ENCODE measurements at regions not wholly inside any gene's neighbourhood (a gene's known extent, or its start where the extent isn't known, plus 50 kb on each side); places are given as distances from the start of the nearest gene placed in this dataset.

GRCh38 chr10:44292390-44293002, 92.4 kb downstream of the CXCL12 start:
- BruUV-seq (replicated peaks), result no TSS peak
- no peaks in the 10 kb centered on the region for H3K36me3 Mint-ChIP-seq (ENCODE audit: insufficient read depth, unreplicated experiment)
- H3K27me3 Mint-ChIP-seq (ENCODE audit: unreplicated experiment), result no peaks in the 10 kb centered on the region
- peaks cover under 1% of the 10 kb centered on the region for H3K9me3 Mint-ChIP-seq (ENCODE audit: low read depth, unreplicated experiment)
- CTCF ChIA-PET, result no interaction called here
- H3K4me1 Mint-ChIP-seq (ENCODE audit: low read depth, unreplicated experiment), result no peaks in the 10 kb centered on the region
- DNase-seq, result no peak
- H3K4me3 Mint-ChIP-seq (ENCODE audit: low read depth, unreplicated experiment), result no peak overlapping the region
- intact Hi-C loops (cut with micrococcal nuclease; ENCODE audit: unreplicated experiment), result no loop called here
- H3K27ac Mint-ChIP-seq (ENCODE audit: unreplicated experiment), result no peak overlapping the region
- no peak for TF ChIP-seq CTCF (IDR thresholded peaks at IDR 0.05; ENCODE audit: unreplicated experiment)

GRCh38 chr10:44291091-44291490, 93.8 kb downstream of the CXCL12 start:
- TF ChIP-seq CTCF (IDR thresholded peaks at IDR 0.05; ENCODE audit: unreplicated experiment), result no peak
- DNase-seq, result no peak
- no TSS peak for BruUV-seq (replicated peaks)
- CTCF ChIA-PET, result no interaction called here
- intact Hi-C loops (cut with micrococcal nuclease; ENCODE audit: unreplicated experiment), result no loop called here
- Mint-ChIP-seq H3K4me1 (ENCODE audit: low read depth, unreplicated experiment) (no peaks in the 10 kb centered on the region), H3K36me3 (ENCODE audit: insufficient read depth, unreplicated experiment) (no peaks in the 10 kb centered on the region), H3K9me3 (ENCODE audit: low read depth, unreplicated experiment) (no peaks in the 10 kb centered on the region), H3K27ac (ENCODE audit: unreplicated experiment) (no peak overlapping the region), H3K4me3 (ENCODE audit: low read depth, unreplicated experiment) (no peak overlapping the region), H3K27me3 (ENCODE audit: unreplicated experiment) (no peaks in the 10 kb centered on the region)

- no peak for DNase-seq
- intact Hi-C loops (cut with micrococcal nuclease; ENCODE audit: unreplicated experiment), result no loop called here
- no peak for TF ChIP-seq CTCF (IDR thresholded peaks at IDR 0.05; ENCODE audit: unreplicated experiment)
Measured at GRCh38 chr10:44289125-44289524, 95.8 kb downstream of the CXCL12 start.

GRCh38 chr10:44287408-44287807, 97.5 kb downstream of the CXCL12 start:
- Mint-ChIP-seq H3K36me3 (ENCODE audit: insufficient read depth, unreplicated experiment) (no peaks in the 10 kb centered on the region), H3K9me3 (ENCODE audit: low read depth, unreplicated experiment) (no peaks in the 10 kb centered on the region), H3K27ac (ENCODE audit: unreplicated experiment) (no peak overlapping the region), H3K4me1 (ENCODE audit: low read depth, unreplicated experiment) (no peaks in the 10 kb centered on the region), H3K4me3 (ENCODE audit: low read depth, unreplicated experiment) (no peak overlapping the region), H3K27me3 (ENCODE audit: unreplicated experiment) (no peaks in the 10 kb centered on the region)
- DNase-seq, result no peak
- no peak for TF ChIP-seq CTCF (IDR thresholded peaks at IDR 0.05; ENCODE audit: unreplicated experiment)
- CTCF ChIA-PET, result no interaction called here
- intact Hi-C loops (cut with micrococcal nuclease; ENCODE audit: unreplicated experiment), result no loop called here
- BruUV-seq (replicated peaks), result no TSS peak

More at GRCh38 chr10:44289125-44289524, 95.8 kb downstream of the CXCL12 start:
- H3K4me1 Mint-ChIP-seq (ENCODE audit: low read depth, unreplicated experiment), result no peaks in the 10 kb centered on the region
- H3K4me3 Mint-ChIP-seq (ENCODE audit: low read depth, unreplicated experiment), result no peak overlapping the region
- no peak overlapping the region for H3K27ac Mint-ChIP-seq (ENCODE audit: unreplicated experiment)
- H3K36me3 Mint-ChIP-seq (ENCODE audit: insufficient read depth, unreplicated experiment), result no peaks in the 10 kb centered on the region
- CTCF ChIA-PET, result no interaction called here
- no TSS peak for BruUV-seq (replicated peaks)
- H3K27me3 Mint-ChIP-seq (ENCODE audit: unreplicated experiment), result no peaks in the 10 kb centered on the region
- no peaks in the 10 kb centered on the region for H3K9me3 Mint-ChIP-seq (ENCODE audit: low read depth, unreplicated experiment)

All from Calu3 (cell line).